HepG2 (cell line): ENCODE measurements at regions not wholly inside any gene's neighbourhood (a gene's known extent, or its start where the extent isn't known, plus 50 kb on each side); places are given as distances from the start of the nearest gene placed in this dataset.

Experiments used
- ATAC-seq: fragments of 200-7000 bp; cut with Tn5 transposase; 3 replicates; pipeline ENCODE4 v1.9.1; 2020; ENCODE audit warnings: mild to moderate bottlenecking, moderate library complexity
- BruUV-seq: library from RNA; stranded (reverse); fragments of 400-500 nt; replicated peaks from 2 replicates; lab custom pipeline; 2021; lab: Mats Ljungman, UMichigan
- CTCF ChIA-PET: fragments of 300-600 bp; formaldehyde crosslinking; extraction: SDS; loops from one replicate; lab custom pipeline; 2021; ENCODE audit warnings: low total read pairs, inconsistent platforms, low intra/inter-chr PET ratio; lab: Yijun Ruan, JAX
- POLR2A ChIA-PET: fragments of 350-600 bp; sonication (Branson Sonifier 250); formaldehyde crosslinking; loops from one replicate; lab custom pipeline; 2020; ENCODE audit warnings: antibody characterized with exemption, inconsistent platforms; lab: Yijun Ruan, JAX
- DNase-seq: peaks from one replicate; pipeline ENCODE4 v3.0.0-alpha.2; 2015; ENCODE audit warnings: low spot score
- FAIRE-seq: peaks from 3 replicates; lab custom pipeline; 2011; peaks lifted over from hg19 to GRCh38; lab: Jason Lieb, UNC
- H2AFZ ChIP-seq: one replicate; pipeline ENCODE4 v1.6.1; 2011; ENCODE audit warnings: low read length, inconsistent platforms
- H3K27ac ChIP-seq: fragments of 300-600 bp; 3 replicates; pipeline ENCODE4 v1.8.0; 2011; ENCODE audit warnings: mixed run types, mild to moderate bottlenecking, mixed read lengths, low read length, inconsistent platforms; ENCODE audit not compliant: insufficient read depth; ENCODE audit errors: extremely low read length
- H3K27me3 ChIP-seq, 2 experiments: fragments of 200-600 bp in 1 of 2; 2 replicates in 1 of 2; 3 replicates in 1 of 2; pipeline versions ENCODE4 v1.6.0 to v1.8.0; 2011; ENCODE audit warnings: low read length in 2 of 2, mild to moderate bottlenecking in 2 of 2, moderate library complexity in 2 of 2, inconsistent platforms in 1 of 2; ENCODE audit not compliant: insufficient read depth in 2 of 2, control insufficient read depth in 1 of 2
- H3K36me3 ChIP-seq, 2 experiments: fragments of 200-600 bp in 1 of 2; replicated peaks in 1 of 2; 2 replicates in 1 of 2; 3 replicates in 1 of 2; pipeline versions ENCODE4 v1.5.1 to v1.8.0; 2011; ENCODE audit warnings: low read length in 2 of 2, inconsistent platforms in 1 of 2; ENCODE audit not compliant: insufficient read depth in 2 of 2, control insufficient read depth in 1 of 2
- H3K4me1 ChIP-seq: 2 replicates; pipeline ENCODE4 v1.5.1; 2012; ENCODE audit warnings: low read length, inconsistent platforms; ENCODE audit not compliant: insufficient read depth
- H3K4me2 ChIP-seq: 2 replicates; pipeline ENCODE4 v1.6.0; 2011; ENCODE audit warnings: low read depth, low read length, inconsistent platforms
- H3K4me3 ChIP-seq, 3 experiments: fragments of 200-600 bp in 1 of 3; sonication (generic), shearing (Covaris generic) in 1 of 3; replicated peaks in 1 of 3; 2 replicates each; pipeline ENCODE4 v1.5.1; 2011 to 2016; ENCODE audit warnings: low read length in 3 of 3, inconsistent platforms in 2 of 3, low read depth in 2 of 3, mild to moderate bottlenecking in 2 of 3, control low read depth in 1 of 3, mixed read lengths in 1 of 3; ENCODE audit not compliant: insufficient read depth in 1 of 3
- H3K79me2 ChIP-seq: one replicate; pipeline ENCODE4 v1.6.1; 2011; ENCODE audit warnings: low read length, inconsistent platforms; ENCODE audit not compliant: insufficient read depth
- H3K9ac ChIP-seq: 2 replicates; pipeline ENCODE4 v1.6.0; 2011; ENCODE audit warnings: mild to moderate bottlenecking, low read depth, low read length, inconsistent platforms; ENCODE audit not compliant: insufficient read depth
- H3K9me3 ChIP-seq: 2 replicates; pipeline ENCODE4 v1.5.1; 2012; ENCODE audit warnings: mild to moderate bottlenecking, low read length
- H4K20me1 ChIP-seq: 2 replicates; pipeline ENCODE4 v1.6.0; 2011; ENCODE audit warnings: inconsistent platforms, mild to moderate bottlenecking, low read length, moderate library complexity; ENCODE audit not compliant: insufficient read depth
- ARID5B ChIP-seq: IDR thresholded peaks from 2 replicates; pipeline ENCODE4 v1.4.0; 2020; ENCODE audit warnings: mild to moderate bottlenecking, missing genetic modification reagents
- MBNL3 ChIP-seq: fragments of 250-450 bp; sonication (Bioruptor Pico); conservative IDR thresholded peaks from 2 replicates; pipeline ENCODE4 v1.8.0; 2022; ENCODE audit warnings: mild to moderate bottlenecking, inconsistent platforms
- ZNF18 ChIP-seq: sonication (generic); formaldehyde crosslinking; IDR thresholded peaks from 2 replicates; pipeline ENCODE4 v1.8.0; 2022; ENCODE audit warnings: mild to moderate bottlenecking, missing genetic modification reagents; ENCODE audit not compliant: insufficient replicate concordance
- ZNF512 ChIP-seq: sonication (generic); formaldehyde crosslinking; IDR thresholded peaks from 2 replicates; pipeline ENCODE4 v1.4.0; 2020; ENCODE audit warnings: mild to moderate bottlenecking, missing genetic modification reagents
- ZNF772 ChIP-seq: sonication (generic); formaldehyde crosslinking; IDR thresholded peaks from 2 replicates; pipeline ENCODE4 v1.5.0; 2020; ENCODE audit warnings: mild to moderate bottlenecking, missing genetic modification reagents
- in situ Hi-C: cut with HindIII; loops from 2 replicates; pipeline ENCODE4 v1.10.0; 2017; ENCODE audit warnings: low pct_unique_long_range_greater_than_20kb; ENCODE audit not compliant: extremely low pct_ligation_motif_present
- intact Hi-C: fragments of 100-400 bp; cut with micrococcal nuclease; formaldehyde crosslinking; loops from one replicate; pipeline ENCODE4 v1.10.0; 2022; ENCODE audit not compliant: unreplicated experiment
- TF ChIP-seq, protein P1 (sequence below): sonication (generic); formaldehyde crosslinking; IDR thresholded peaks from 2 replicates; pipeline ENCODE4 v1.8.1; 2023; ENCODE audit warnings: missing genetic modification reagents, inconsistent platforms, borderline replicate concordance

- TF ChIP-seq MBNL3 (CRISPR knock-in tag), result no peak
- no peak for TF ChIP-seq ZNF512 (CRISPR knock-in tag)
Observed at GRCh38 chr1:236338096-236338495, 56.0 kb upstream of the EDARADD start (continued).

- Histone ChIP-seq H3K4me2 (no peak overlapping the region), H2AFZ (no peak overlapping the region)
- no peak for DNase-seq
Observed at GRCh38 chr1:236336084-236336483, 54.3 kb upstream of the ERO1B start.

More at GRCh38 chr1:236336084-236336483, 54.3 kb upstream of the ERO1B start:
- BruUV-seq, result no TSS peak
- FAIRE-seq, result no peak
- ChIA-PET CTCF (no interaction called here), POLR2A (no interaction called here)
- no peak for TF ChIP-seq ZNF772 (CRISPR knock-in tag)
- TF ChIP-seq, protein P1, sequence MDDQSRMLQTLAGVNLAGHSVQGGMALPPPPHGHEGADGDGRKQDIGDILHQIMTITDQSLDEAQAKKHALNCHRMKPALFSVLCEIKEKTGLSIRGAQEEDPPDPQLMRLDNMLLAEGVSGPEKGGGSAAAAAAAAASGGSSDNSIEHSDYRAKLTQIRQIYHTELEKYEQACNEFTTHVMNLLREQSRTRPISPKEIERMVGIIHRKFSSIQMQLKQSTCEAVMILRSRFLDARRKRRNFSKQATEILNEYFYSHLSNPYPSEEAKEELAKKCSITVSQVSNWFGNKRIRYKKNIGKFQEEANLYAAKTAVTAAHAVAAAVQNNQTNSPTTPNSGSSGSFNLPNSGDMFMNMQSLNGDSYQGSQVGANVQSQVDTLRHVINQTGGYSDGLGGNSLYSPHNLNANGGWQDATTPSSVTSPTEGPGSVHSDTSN (CRISPR knock-in tag), result no peak
- TF ChIP-seq ZNF18 (CRISPR knock-in tag), result no peak
- no peak for TF ChIP-seq ARID5B (CRISPR knock-in tag)
- Histone ChIP-seq H3K79me2 (no peaks in the 10 kb centered on the region), H3K36me3 (no peaks in the 10 kb centered on the region), H3K4me3 (no peak overlapping the region), H4K20me1 (no peaks in the 10 kb centered on the region), H3K9ac (no peak overlapping the region), H3K9me3 (no peaks in the 10 kb centered on the region), H3K27ac (no peak overlapping the region), H3K27me3 (peaks cover 0 to 13% of the 10 kb centered on the region in 2 experiments; a peak in 2 of 5 replicates), H3K4me1 (peaks cover 22% of the 10 kb centered on the region)
- ATAC-seq, result no peak
- intact Hi-C loops, result no loop called here
- in situ Hi-C loops, result no loop called here
